ENCODE measurements at regions not wholly inside any gene's neighbourhood (a gene's known extent, or its start where the extent isn't known, plus 50 kb on each side); places are given as distances from the start of the nearest gene placed in this dataset.

DNA sequence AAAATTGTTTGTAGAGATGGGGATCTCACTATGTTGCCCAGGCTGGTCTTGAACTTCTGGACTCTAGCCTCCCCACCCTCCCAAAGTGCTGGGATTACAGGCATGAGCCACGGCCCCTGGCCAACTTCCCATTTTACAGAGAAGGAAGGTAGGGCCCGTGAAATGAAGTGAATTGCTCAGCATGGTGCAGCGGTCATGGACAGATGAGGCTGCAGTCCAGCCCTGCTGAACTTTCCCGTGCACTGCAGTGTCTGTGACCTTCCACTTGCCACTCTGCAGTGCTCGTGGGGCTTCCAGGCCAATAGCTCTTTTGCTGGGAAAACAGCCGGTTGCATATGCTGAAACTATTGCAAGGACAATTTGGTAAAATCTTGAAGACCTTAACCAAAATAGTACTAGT lies 454.4 kb upstream of the FAT1 start:
- Mint-ChIP-seq H3K27me3 (no peaks in the 10 kb centered on the region), H3K9me3 (peaks cover 3% of the 10 kb centered on the region), H3K4me3 (no peak overlapping the region), H3K27ac (no peak overlapping the region), H3K36me3 (ENCODE audit: low read depth) (no peaks in the 10 kb centered on the region), H3K4me1 (ENCODE audit: low read depth) (no peaks in the 10 kb centered on the region)
- no peak for ATAC-seq (ENCODE audit: poor library complexity)
- peaks cover 3 to 24% of the 10 kb centered on the region in 2 experiments for H3K9me3 ChIP-seq (ENCODE audit: control insufficient read depth in 1 of 2, insufficient read depth in 1 of 2, low read length in 2 of 2)
- H3K4me1 ChIP-seq (ENCODE audit: insufficient read depth, low read length), result no peaks in the 10 kb centered on the region
- no peak overlapping the region for H3K4me3 ChIP-seq (ENCODE audit: low read length)
- H3K27me3 ChIP-seq (ENCODE audit: control insufficient read depth in 1 of 2, insufficient read depth in 2 of 2, low read length in 2 of 2), result no peaks in the 10 kb centered on the region
- TF ChIP-seq CTCF (IDR thresholded peaks at IDR 0.05), result no peak
- POLR2A ChIA-PET, result no interaction called here
- CTCF ChIA-PET, result no interaction called here
- intact Hi-C loops (cut with DNase I, micrococcal nuclease), result no loop called here
- H3K27ac ChIP-seq (ENCODE audit: low read depth in 1 of 2, low read length in 2 of 2), result no peak overlapping the region
- DNase-seq, result no peak
- no peaks in the 10 kb centered on the region for H3K36me3 ChIP-seq (ENCODE audit: insufficient read depth, low read length)

DNA sequence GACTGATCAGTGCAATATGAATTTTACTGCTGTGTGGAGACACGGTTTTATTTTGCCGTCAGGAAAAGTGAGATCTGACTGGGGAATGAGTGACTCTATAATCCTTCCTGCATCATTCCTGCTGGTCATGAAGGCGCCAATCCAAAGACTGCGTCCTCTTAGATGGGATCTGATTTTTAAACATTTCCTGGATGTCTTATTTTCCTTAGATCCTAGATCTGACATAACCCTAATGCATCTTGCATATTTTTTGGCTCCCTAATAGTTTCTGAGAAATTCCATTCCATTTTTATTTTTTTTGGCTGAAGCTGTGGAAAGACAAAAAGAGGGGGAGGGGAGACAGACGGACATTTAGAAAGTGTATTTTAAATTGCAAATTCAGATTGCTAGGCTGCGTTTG lies 454.9 kb upstream of the FAT1 start:
- H3K9me3 ChIP-seq (ENCODE audit: control insufficient read depth in 1 of 2, insufficient read depth in 1 of 2, low read length in 2 of 2), result peaks cover 2 to 23% of the 10 kb centered on the region in 2 experiments
- no peak for ATAC-seq (ENCODE audit: poor library complexity)

DNA sequence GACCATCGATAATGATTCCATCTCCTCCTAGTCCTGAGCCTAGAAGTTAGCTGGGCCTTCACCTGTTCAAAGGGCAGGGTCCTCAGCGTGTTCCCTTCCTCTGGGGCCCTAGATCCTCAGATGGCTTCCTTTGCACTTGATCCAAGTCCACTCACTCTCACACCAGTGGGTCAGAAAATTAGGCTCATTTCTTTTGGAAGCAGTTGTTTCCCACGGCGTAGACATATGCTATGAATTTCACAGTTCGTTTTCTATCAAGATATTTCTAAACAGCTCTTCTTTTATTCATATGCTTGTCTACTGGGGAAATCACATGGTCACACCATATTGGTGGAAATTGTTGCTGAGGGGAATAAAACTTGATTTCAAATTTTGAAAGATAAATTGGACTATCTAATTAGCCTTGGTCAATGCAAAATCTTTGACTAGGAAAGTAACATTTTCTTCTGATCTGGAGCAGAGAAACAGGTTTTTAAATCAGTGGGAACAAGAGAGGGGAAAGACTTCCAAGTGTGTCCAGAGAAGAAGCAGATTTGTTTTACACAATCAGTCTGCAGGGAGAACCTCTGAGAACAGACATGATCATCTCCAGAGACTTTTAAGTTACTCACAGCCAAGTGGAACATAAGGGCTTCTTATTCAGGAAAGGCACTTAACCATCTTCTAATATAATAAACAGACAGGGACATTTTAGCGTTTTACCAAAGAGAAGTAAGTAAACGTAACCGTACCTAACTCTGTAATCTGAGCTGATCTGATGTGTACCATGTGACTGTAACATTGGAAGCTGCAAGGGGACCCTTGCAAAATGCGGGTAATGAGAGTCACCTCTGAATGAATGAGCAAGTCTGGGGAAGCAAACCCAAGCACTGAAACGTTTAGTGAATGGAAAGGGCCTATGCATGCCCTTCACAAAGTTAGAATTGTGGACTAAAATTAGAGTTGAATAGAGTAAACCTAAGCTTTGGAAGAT lies 455.7 kb upstream of the FAT1 start:
- no peaks in the 10 kb centered on the region for H3K36me3 ChIP-seq (ENCODE audit: insufficient read depth, low read length)
- POLR2A ChIA-PET, result no interaction called here
- no peak for TF ChIP-seq CTCF (IDR thresholded peaks at IDR 0.05)
- peaks cover 3% of the 10 kb centered on the region for H3K9me3 Mint-ChIP-seq
- H3K9me3 ChIP-seq (ENCODE audit: control insufficient read depth in 1 of 2, insufficient read depth in 1 of 2, low read length in 2 of 2), result peaks cover 0 to 18% of the 10 kb centered on the region in 2 experiments
- H3K4me1 ChIP-seq (ENCODE audit: insufficient read depth, low read length), result no peaks in the 10 kb centered on the region
- DNase-seq (no peak), ATAC-seq (ENCODE audit: poor library complexity) (no peak)
- intact Hi-C loops (cut with DNase I, micrococcal nuclease), result no loop called here
- H3K27me3 ChIP-seq (ENCODE audit: control insufficient read depth in 1 of 2, insufficient read depth in 2 of 2, low read length in 2 of 2), result no peaks in the 10 kb centered on the region
- H3K4me3 Mint-ChIP-seq, result no peak overlapping the region
- no peak overlapping the region for H3K27ac ChIP-seq (ENCODE audit: low read depth in 1 of 2, low read length in 2 of 2)
- H3K4me3 ChIP-seq (ENCODE audit: low read length), result no peak overlapping the region
- no peaks in the 10 kb centered on the region for H3K4me1 Mint-ChIP-seq (ENCODE audit: low read depth)
- no peak overlapping the region for H3K27ac Mint-ChIP-seq
- CTCF ChIA-PET, result no interaction called here
- no peaks in the 10 kb centered on the region for H3K36me3 Mint-ChIP-seq (ENCODE audit: low read depth)
- no peaks in the 10 kb centered on the region for H3K27me3 Mint-ChIP-seq

More for the DNA sequence above, 454.9 kb upstream of the FAT1 start:
- Histone ChIP-seq H3K36me3 (ENCODE audit: insufficient read depth, low read length) (no peaks in the 10 kb centered on the region), H3K27ac (ENCODE audit: low read depth in 1 of 2, low read length in 2 of 2) (no peak overlapping the region), H3K4me3 (ENCODE audit: low read length) (no peak overlapping the region), H3K4me1 (ENCODE audit: insufficient read depth, low read length) (no peaks in the 10 kb centered on the region), H3K27me3 (ENCODE audit: control insufficient read depth in 1 of 2, insufficient read depth in 2 of 2, low read length in 2 of 2) (no peaks in the 10 kb centered on the region)
- Mint-ChIP-seq H3K27ac (no peak overlapping the region), H3K4me1 (ENCODE audit: low read depth) (no peaks in the 10 kb centered on the region), H3K4me3 (no peak overlapping the region), H3K9me3 (peaks cover 3% of the 10 kb centered on the region), H3K27me3 (no peaks in the 10 kb centered on the region), H3K36me3 (ENCODE audit: low read depth) (no peaks in the 10 kb centered on the region)
- TF ChIP-seq CTCF (IDR thresholded peaks at IDR 0.05), result no peak
- no peak for DNase-seq
- CTCF ChIA-PET, result no interaction called here
- POLR2A ChIA-PET, result no interaction called here
- intact Hi-C loops (cut with DNase I, micrococcal nuclease), result no loop called here
